Panc1 (cell line): ENCODE measurements at regions not wholly inside any gene's neighbourhood (a gene's known extent, or its start where the extent isn't known, plus 50 kb on each side); places are given as distances from the start of the nearest gene placed in this dataset.

Experiments
- ATAC-seq: fragments of 200-7000 bp; cut with Tn5 transposase; 2 replicates; pipeline ENCODE4 v1.9.1; 2020; ENCODE audit warnings: mild to moderate bottlenecking, moderate library complexity
- BruUV-seq: library from RNA; stranded (reverse); fragments of 400-500 nt; replicated peaks from 2 replicates; lab custom pipeline; 2021; lab: Mats Ljungman, UMichigan
- CTCF ChIA-PET: fragments of 300-600 bp; sonication (Branson Sonifier 250); formaldehyde crosslinking; loops from one replicate; lab custom pipeline; 2022; ENCODE audit warnings: antibody characterized with exemption; lab: Charles Lee
- POLR2A ChIA-PET: fragments of 300-600 bp; sonication (Branson Sonifier 250); formaldehyde crosslinking; loops from one replicate; lab custom pipeline; 2022; ENCODE audit warnings: antibody characterized with exemption; lab: Charles Lee
- DNase-seq: peaks from one replicate; pipeline ENCODE4 v3.0.0-alpha.2; 2010; ENCODE audit warnings: low read depth, low spot score
- H3K27ac ChIP-seq: 2 replicates; pipeline ENCODE4 v1.5.1; 2011; ENCODE audit warnings: mild to moderate bottlenecking, low read length, inconsistent platforms
- H3K27me3 ChIP-seq: fragments of 200-500 bp; sonication (Bioruptor generic); 2 replicates; pipeline ENCODE4 v1.6.0; 2014; ENCODE audit warnings: low read length, inconsistent platforms; ENCODE audit not compliant: control insufficient read depth, insufficient read depth
- H3K36me3 ChIP-seq: fragments of 200-500 bp; sonication (Bioruptor generic); 2 replicates; pipeline ENCODE4 v1.5.1; 2014; ENCODE audit warnings: inconsistent platforms, mild to moderate bottlenecking, low read length, moderate library complexity; ENCODE audit not compliant: control insufficient read depth, insufficient read depth
- H3K4me1 ChIP-seq: 2 replicates; pipeline ENCODE4 v1.5.1; 2011; ENCODE audit warnings: inconsistent platforms, mild to moderate bottlenecking, low read length, moderate library complexity; ENCODE audit not compliant: control insufficient read depth, insufficient read depth
- H3K4me3 ChIP-seq, 2 experiments: 2 replicates each; pipeline ENCODE4 v1.5.1; 2011 to 2012; ENCODE audit warnings: low read depth in 2 of 2, low read length in 2 of 2, mild to moderate bottlenecking in 2 of 2, inconsistent platforms in 1 of 2, moderate library complexity in 1 of 2
- H3K9me3 ChIP-seq: fragments of 200-500 bp; sonication (Bioruptor generic); 2 replicates; pipeline ENCODE4 v1.5.1; 2014; ENCODE audit warnings: low read depth, mild to moderate bottlenecking, inconsistent platforms, low read length, moderate library complexity; ENCODE audit not compliant: control insufficient read depth, insufficient read depth
- POLR2AphosphoS5 ChIP-seq: IDR thresholded peaks from 2 replicates; pipeline ENCODE4 v1.6.1; 2012; ENCODE audit warnings: mild to moderate bottlenecking, low read depth, low read length, moderate library complexity
- REST ChIP-seq, 2 experiments: IDR thresholded peaks; 2 replicates each; pipeline ENCODE4 v1.6.1; 2011 to 2012; ENCODE audit warnings: low read depth in 2 of 2, control low read depth in 1 of 2, low read length in 1 of 2, mild to moderate bottlenecking in 1 of 2, moderate library complexity in 1 of 2; ENCODE audit not compliant: insufficient read depth in 1 of 2
- SIN3A ChIP-seq: IDR thresholded peaks from 2 replicates; pipeline ENCODE4 v1.6.1; 2012; ENCODE audit warnings: low read depth, mild to moderate bottlenecking, low read length, moderate library complexity, borderline replicate concordance; ENCODE audit not compliant: insufficient read depth
- TCF7L2 ChIP-seq: IDR thresholded peaks from 2 replicates; pipeline ENCODE4 v1.6.1; 2011; ENCODE audit warnings: mild to moderate bottlenecking, low read depth, low read length, inconsistent platforms
- in situ Hi-C: cut with HindIII; loops from 2 replicates; pipeline ENCODE4 v1.10.0; 2016; ENCODE audit warnings: low sequenced_read_pairs, low pct_unique_long_range_greater_than_20kb
- intact Hi-C: fragments of 100-400 bp; cut with micrococcal nuclease; formaldehyde crosslinking; loops from one replicate; pipeline ENCODE4 v1.10.0; 2022; ENCODE audit not compliant: unreplicated experiment
- TF ChIP-seq, protein P1 (sequence below): fragments of 450-650 bp; IDR thresholded peaks from 2 replicates; pipeline ENCODE4 v1.5.1; 2017; ENCODE audit warnings: mild to moderate bottlenecking

DNA sequence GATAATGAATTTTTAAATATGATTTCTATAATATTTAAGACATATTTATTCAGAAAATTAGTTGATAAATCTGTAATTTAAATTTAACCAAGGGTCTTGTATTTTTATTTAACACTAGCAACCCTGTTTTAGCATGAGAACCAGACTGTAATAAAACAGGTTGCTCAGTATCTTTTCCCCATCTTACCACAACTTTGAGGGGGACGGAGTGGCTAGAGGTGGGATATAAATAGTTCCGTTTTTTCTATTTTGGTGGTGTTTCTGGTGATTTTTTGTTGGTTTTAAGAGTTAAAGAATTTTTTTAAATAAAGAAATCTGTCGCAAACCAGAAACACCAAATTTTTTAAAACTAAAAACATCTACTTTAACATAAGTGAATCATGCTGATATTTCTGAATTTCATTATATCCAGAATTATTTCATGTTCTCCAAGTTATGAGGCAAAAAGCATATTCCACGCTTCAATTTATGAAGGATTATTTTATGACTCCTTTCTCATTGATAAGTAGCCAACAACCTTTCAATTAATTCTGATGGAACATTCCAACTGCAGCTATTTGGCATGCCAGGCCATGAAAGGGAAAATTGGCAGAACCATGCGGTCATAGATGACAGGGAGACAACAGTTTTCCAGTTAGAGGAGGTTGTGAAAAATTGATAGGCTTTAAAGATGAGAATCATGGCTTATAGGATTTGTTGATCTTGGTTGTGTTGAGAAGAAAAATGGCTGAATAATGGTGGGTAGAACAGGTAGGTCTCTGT is 151.9 kb upstream of the CARMIL1 start:
- H3K4me3 ChIP-seq = no peak overlapping the region
- no peak for ATAC-seq
- no peaks in the 10 kb centered on the region for H3K4me1 ChIP-seq
- ChIA-PET POLR2A (no interaction called here), CTCF (no interaction called here)
- DNase-seq = no peak
- no TSS peak for BruUV-seq
- TF ChIP-seq POLR2AphosphoS5 = no peak
- TF ChIP-seq TCF7L2 = no peak
- intact Hi-C loops (no loop called here), in situ Hi-C loops (no loop called here)
- peaks cover 3% of the 10 kb centered on the region; the same call in 1 of the 2 replicates for H3K9me3 ChIP-seq
- no peaks in the 10 kb centered on the region for H3K36me3 ChIP-seq
- H3K27ac ChIP-seq = no peak overlapping the region
- no peaks in the 10 kb centered on the region for H3K27me3 ChIP-seq

DNA sequence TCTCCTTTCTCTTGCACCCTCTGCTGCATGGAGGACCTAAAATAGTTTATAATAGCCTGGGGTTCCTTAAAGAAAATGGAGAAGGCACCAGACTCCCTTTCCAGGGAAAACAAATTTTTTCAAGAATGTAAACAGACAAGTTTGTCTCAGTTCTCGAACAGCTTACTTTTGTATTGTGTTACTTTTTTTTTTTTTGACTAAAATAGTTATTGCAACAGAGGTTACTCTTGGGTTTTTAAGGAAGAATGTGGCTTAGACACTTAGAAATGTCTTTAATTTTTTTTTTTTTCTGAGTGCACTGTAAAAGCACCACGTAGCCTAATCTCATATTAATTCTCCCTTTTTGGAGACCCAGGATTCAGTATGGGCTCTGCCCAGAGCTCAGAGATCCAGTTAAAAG is 148.7 kb upstream of the CARMIL1 start:
- Histone ChIP-seq H3K27ac (no peak overlapping the region), H3K27me3 (no peaks in the 10 kb centered on the region), H3K9me3 (peaks cover 6% of the 10 kb centered on the region; the same call in 1 of the 2 replicates), H3K4me1 (no peaks in the 10 kb centered on the region), H3K36me3 (no peaks in the 10 kb centered on the region), H3K4me3 (no peak overlapping the region)
- intact Hi-C loops = no loop called here
- in situ Hi-C loops = no loop called here
- ChIA-PET CTCF (interaction anchor here (0.6 kb wide), 1 partner anchor 135 kb away, joined by 4 read pairs; no protein-coding TSS in a partner anchor), POLR2A (interaction anchor here (0.7 kb wide), 1 partner anchor 112 kb away, joined by 6 read pairs; no protein-coding TSS in a partner anchor)
- ATAC-seq = no peak
- TF ChIP-seq SIN3A = no peak
- DNase-seq = no peak
- BruUV-seq = no TSS peak

GRCh38 chr6:25132934-25133333 is 146.2 kb upstream of the CARMIL1 start:
- in situ Hi-C loops (no loop called here), intact Hi-C loops (no loop called here)

More at GRCh38 chr6:25132934-25133333, 146.2 kb upstream of the CARMIL1 start:
- DNase-seq (no peak), ATAC-seq (no peak)
- no TSS peak for BruUV-seq
- POLR2A ChIA-PET = no interaction called here
- H3K27me3 ChIP-seq = no peaks in the 10 kb centered on the region
- H3K36me3 ChIP-seq = no peaks in the 10 kb centered on the region
- no peak overlapping the region for H3K4me3 ChIP-seq
- no peaks in the 10 kb centered on the region for H3K4me1 ChIP-seq
- H3K27ac ChIP-seq = no peak overlapping the region
- TF ChIP-seq, protein P1, sequence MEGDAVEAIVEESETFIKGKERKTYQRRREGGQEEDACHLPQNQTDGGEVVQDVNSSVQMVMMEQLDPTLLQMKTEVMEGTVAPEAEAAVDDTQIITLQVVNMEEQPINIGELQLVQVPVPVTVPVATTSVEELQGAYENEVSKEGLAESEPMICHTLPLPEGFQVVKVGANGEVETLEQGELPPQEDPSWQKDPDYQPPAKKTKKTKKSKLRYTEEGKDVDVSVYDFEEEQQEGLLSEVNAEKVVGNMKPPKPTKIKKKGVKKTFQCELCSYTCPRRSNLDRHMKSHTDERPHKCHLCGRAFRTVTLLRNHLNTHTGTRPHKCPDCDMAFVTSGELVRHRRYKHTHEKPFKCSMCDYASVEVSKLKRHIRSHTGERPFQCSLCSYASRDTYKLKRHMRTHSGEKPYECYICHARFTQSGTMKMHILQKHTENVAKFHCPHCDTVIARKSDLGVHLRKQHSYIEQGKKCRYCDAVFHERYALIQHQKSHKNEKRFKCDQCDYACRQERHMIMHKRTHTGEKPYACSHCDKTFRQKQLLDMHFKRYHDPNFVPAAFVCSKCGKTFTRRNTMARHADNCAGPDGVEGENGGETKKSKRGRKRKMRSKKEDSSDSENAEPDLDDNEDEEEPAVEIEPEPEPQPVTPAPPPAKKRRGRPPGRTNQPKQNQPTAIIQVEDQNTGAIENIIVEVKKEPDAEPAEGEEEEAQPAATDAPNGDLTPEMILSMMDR = no peak
- no peak for TF ChIP-seq TCF7L2
- no peak for TF ChIP-seq POLR2AphosphoS5
- no peak for TF ChIP-seq REST (IDR thresholded peaks at IDR 0.05; ENCODE audit: insufficient read depth in 1 of 2, low read depth in 2 of 2, low read length in 1 of 2)
- TF ChIP-seq SIN3A = no peak
- CTCF ChIA-PET = no interaction called here
- peaks cover 6% of the 10 kb centered on the region; the same call in 1 of the 2 replicates for H3K9me3 ChIP-seq
